GM19467 (cell line): ENCODE measurements at regions not wholly inside any gene's neighbourhood (a gene's known extent, or its start where the extent isn't known, plus 50 kb on each side); places are given as distances from the start of the nearest gene placed in this dataset.
"Not testable (repeated sequence)": the region's sequence is repeated elsewhere in the genome, so short reads cannot be mapped to it uniquely, and the experiment has no call there.

Experiments used
- ATAC-seq: cut with Tn5 transposase; IDR thresholded peaks from one replicate; pipeline ENCODE4 v1.9.1; 2021; ENCODE audit warnings: mild to moderate bottlenecking, moderate library complexity; ENCODE audit not compliant: unreplicated experiment

- ATAC-seq, result no peak
Observed at GRCh38 chr2:147001061-147001460, 843.8 kb upstream of the ACVR2A start.

- ATAC-seq, result not testable (repeated sequence)
Observed at GRCh38 chr2:147000151-147000550, 844.7 kb upstream of the ACVR2A start.

DNA sequence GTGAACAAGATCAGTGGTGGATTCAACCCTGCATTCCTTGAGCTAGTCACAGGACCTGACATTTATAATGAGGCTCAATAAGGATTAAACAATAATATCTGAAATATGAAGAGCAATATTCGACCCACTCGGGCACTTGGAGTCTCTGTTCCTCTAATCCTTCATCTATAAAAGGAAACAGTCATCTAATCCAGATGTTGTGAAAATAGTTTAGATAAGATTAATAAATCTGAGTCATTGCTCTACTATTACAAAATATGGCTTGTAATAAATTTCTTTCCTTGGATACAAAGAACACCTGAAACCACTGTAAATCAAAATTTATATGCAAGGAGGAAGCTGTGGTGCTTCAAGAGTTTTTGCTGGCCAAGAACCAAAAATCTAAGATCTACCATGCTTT, 846.9 kb upstream of the ACVR2A start:
- no peak for ATAC-seq

DNA sequence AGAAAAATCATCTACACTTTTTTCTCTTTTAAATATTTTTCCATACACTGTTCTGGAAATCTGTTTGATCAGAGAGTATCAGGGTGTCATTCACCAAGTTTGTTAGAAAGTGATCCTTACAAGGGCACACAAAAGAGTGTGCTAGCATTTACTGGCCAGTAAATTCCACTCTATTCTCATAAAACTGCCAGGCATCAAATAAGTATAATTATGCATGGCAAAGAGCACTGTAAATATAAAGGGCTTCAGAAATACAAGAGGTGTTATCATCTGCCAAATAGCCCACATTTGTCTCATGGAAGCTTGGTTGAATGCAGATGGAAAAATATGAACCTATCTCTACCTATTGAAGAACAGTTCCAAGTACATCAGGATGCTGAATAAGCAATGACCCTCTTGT, 847.3 kb upstream of the ACVR2A start:
- no peak for ATAC-seq

DNA sequence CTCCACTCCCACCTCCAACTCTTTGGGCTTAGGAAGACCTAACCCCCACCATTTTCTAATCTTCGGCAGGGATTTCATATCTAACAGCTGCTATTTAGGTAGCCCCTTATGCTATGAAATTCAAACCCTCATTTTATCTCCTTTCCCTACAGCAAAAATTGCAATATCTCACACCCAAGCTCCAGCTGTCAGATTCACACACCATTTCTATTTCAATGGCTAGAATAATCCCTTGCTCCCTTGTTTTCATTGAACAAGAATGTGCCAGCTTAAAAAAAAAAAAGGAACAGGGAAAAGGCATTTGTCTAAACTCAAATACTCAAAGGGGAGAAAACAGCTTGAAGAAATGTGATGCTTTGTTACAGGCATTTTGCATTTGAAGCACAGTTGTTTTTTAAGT, 850.6 kb upstream of the ACVR2A start:
- ATAC-seq, result no peak

DNA sequence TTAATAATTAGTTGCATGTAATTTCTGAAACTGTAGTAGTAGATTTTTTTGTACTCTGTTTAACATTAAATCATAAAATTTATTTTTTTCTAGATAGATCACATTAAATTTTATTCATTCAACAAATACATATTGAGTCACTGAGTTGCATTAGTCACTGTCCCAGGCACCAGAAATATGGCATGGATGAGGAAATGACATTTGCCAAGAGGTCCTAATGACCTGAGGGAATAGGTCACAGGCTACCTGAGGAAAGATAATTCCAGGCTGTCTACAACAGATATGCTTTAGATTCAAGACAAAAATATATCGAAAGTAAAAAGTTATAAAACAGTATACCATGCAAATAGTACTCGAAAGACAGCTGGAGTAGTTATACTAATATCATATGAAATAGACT, 852.4 kb upstream of the ACVR2A start:
- no peak for ATAC-seq

DNA sequence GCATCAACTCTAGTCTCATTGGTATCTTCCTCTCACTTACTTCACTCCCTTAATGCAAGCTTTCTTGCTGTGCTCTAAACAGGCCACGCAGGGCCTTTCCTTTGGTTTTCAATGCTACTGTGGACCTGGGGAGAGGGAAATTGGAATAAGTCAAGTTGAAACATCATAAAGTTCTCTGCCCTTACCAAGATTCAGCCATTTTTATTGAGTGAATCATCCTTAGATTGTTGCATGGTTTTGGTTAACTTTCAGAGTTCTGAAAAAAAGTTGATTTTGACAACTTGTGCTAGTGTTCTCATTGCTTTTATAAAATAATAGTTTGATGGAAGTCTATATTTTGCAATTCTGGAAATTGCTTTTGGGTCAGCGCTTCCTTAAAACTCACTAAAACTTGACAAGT, 852.8 kb upstream of the ACVR2A start:
- ATAC-seq, result no peak

DNA sequence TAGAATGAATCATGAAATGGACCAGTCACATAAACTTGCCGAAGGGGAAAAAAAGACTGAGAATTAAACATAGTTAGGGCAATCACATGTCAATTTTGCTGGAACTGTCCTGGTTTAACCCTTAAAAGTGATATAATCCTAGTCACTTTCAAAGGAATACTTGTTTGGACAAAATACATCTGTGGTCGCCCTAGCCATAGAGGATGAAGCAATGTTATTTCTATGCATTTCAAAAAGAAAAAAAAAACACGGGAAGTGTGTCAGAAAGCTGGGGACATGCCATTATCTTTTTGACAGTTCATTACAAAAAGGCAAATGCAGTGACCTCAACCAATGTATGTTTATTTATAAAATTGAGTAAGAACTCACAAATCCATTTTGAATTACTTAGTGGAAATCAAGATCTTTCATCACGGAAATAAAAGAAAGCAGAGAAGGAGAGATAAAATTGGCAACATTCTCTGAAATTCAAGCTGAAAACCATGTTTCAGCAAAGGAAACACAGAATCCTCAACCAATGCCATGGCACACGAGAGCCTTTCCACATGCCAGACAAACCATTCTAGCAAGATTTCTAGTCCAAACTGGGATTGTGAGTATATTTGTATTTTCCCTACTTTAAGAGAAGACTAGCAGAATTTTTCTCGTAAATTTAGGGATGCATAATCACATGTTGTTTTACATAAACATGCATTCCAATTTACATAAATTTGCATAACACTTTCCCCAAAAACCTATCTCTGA, 854.3 kb upstream of the ACVR2A start:
- ATAC-seq, result no peak

DNA sequence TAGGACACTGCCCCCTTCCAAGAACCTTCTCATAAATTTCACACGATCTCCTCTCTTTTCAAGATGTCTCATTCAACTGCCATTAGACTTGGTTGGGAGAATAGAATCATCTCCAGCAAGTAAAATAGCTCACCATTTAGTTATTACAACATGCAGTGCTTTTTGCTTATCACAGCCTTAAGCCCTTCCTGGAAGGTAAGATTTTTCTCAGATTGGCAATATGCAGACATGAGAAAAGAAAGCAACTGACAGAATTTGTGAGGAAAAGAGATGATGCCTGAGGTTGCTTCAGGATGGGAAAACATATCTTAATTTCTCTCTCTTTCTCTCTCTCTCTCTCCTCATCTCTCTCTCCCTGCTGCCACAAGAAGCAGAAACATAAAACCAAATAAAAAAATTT, 855.1 kb upstream of the ACVR2A start:
- ATAC-seq, result no peak

GRCh38 chr2:146987996-146988395, 856.8 kb upstream of the ACVR2A start:
- no peak for ATAC-seq

DNA sequence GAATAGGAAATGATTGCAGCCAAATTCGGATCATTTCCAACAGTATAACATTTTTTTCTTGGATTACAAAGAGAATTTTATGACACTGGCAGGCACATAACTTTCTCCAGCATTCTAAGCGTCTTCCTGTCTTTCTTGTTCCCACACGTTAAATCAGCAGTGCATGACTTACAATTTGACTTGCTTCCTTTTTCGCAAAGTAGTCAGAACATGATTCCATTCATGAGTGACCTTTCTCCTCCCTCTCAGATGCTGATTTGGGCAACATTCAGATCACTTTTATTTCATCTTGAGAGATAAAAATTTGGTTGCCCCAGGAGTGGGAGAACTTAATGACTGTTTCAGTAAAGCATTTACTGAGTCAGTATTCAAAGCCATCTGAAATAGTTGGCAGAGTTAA, 858.7 kb upstream of the ACVR2A start:
- no peak for ATAC-seq

- ATAC-seq, result no peak
Observed at GRCh38 chr2:146985753-146986152, 859.1 kb upstream of the ACVR2A start.

DNA sequence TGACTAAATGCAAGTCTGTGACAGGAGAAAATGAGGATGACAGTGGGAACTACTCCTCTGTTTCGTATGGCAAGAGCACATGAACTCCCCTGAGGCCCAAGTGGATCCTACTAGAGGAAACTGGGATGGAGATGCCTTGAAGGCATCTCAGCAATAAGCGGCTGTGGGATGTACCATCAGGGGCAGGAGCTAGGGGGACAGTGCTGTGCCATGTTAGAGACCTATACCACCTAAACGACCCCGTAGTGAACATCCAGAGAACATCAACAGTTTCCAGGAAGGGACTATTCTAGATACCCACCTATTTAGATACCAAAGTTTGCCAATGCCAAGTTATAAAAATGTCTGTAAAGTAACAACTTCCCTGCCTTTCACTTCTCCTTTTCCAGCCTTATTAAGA, 860.8 kb upstream of the ACVR2A start:
- no peak for ATAC-seq

- ATAC-seq, result no peak
Observed at GRCh38 chr2:146982393-146982846, 862.4 kb upstream of the ACVR2A start.

DNA sequence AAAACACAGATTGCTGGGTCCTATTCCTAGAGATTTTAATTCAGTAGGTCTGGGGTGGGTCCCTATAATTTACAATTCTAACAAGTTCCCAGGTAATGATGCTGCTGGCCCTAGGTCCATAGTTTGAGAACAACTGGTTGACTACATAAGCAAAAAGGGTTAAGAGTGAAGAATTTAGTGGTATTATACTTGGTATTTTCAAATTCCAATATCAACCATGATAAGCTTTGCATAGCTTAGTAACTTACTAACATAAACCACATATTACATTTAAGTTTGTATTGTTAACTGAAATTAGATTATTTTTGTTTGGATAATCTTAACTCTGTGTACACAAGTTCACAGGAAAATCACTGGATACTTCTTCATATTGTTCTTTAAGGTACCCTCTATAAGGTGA, 862.9 kb upstream of the ACVR2A start:
- no peak for ATAC-seq

DNA sequence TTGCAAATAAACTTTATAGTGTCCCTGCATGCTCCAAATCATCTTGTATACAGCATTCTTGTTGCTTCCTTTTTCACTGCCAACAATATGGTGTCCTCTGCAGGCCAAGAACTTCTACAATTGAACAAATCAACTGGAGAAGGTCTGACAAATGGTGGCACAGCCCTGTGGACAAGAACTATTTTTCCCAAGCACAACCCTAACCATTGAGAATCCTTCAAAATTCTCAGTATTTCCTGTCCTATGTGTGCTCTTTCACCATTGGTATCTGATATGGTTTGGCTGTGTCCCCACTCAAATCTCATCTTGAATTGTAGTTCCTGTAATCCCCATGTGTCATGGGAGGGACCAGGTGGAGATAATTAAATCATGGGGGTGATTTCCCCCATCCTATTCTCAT, 865.1 kb upstream of the ACVR2A start:
- ATAC-seq, result no peak

GRCh38 chr2:146978577-146979555, 866.0 kb upstream of the ACVR2A start:
- no peak for ATAC-seq

DNA sequence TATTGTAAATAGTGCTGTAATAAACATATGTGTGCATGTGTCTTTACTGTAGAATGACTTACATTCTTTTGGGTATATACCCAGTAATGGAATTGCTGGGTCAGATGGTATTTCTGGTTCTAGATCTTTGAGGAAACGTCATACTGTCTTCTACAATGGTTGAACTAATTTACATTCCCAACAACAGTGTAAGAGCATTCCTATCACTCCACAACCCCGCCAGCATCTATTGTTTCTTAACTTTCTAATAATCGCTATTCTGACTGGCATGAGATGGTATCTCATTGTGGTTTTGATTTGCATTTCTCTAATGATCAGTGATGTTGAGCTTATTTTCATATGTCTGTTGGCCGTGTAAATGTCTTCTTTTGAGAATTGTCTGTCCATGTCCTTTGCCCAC, 873.8 kb upstream of the ACVR2A start:
- not testable (repeated sequence) for ATAC-seq

- not testable (repeated sequence) for ATAC-seq
Observed at GRCh38 chr2:146969703-146970102, 875.1 kb upstream of the ACVR2A start.

DNA sequence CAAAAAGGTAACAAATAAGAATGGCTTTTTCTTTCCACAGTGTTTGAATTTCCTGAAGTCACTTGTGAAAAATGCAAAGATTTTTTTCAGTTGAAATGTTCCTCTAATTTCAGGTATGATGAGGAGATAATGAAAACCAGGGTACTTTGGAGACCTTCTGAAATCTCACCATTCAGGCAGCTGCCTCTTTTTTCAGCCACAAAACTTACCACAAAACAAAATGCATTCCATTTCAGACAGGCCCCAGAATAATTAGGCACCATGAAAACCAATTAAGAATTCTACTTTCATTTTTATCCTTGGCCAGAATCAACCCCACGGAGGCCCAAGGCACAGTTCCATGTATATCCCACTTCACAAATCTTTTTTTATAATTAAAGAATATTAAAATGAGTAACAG, 880.3 kb upstream of the ACVR2A start:
- ATAC-seq, result no peak

- ATAC-seq, result no peak
Observed at GRCh38 chr2:146954544-146954943, 890.3 kb upstream of the ACVR2A start.

DNA sequence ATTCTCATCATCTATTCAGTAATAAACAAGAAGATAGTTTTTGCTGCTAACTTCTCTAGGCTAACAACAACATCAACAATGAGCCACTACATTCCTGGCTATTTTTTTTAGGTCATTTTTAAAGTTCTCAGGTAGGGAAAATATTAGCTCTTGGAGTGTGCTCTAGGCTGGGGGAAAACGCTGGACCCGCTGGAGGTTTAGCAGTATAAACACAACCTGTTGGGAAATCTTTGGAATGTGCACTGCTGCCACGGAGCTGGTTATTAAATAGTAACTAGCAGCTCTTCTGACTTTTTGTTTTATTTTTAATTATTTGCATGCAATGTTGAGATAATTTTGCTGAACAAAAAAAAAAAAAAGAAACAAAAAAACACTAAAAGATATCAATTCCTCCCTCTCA, 892.1 kb upstream of the ACVR2A start:
- no peak for ATAC-seq
